Hematopoietic multipotent progenitor cell treated with erythropoietin and hydrocortisone succinate and interleukin-3 and kit ligand, for 17 days (in vitro differentiated cells): ENCODE measurements at regions not wholly inside any gene's neighbourhood (a gene's known extent, or its start where the extent isn't known, plus 50 kb on each side); places are given as distances from the start of the nearest gene placed in this dataset.
"Not testable (repeated sequence)": the region's sequence is repeated elsewhere in the genome, so short reads cannot be mapped to it uniquely, and the experiment has no call there.

Source experiments
- DNase-seq: peaks from one replicate; pipeline ENCODE4 v3.0.0-alpha.2; 2015; ENCODE audit warnings: low spot score

GRCh38 chr1:14396100-14396499, 202.4 kb upstream of the KAZN start:
- DNase-seq = no peak

GRCh38 chr1:14403961-14404645, 194.4 kb upstream of the KAZN start:
- no peak for DNase-seq

GRCh38 chr1:14404862-14405301, 193.6 kb upstream of the KAZN start:
- DNase-seq = no peak

GRCh38 chr1:14412235-14412634, 186.2 kb upstream of the KAZN start:
- no peak for DNase-seq

- no peak for DNase-seq
Measured at GRCh38 chr1:14413819-14414490, 184.5 kb upstream of the KAZN start.

- no peak for DNase-seq
Measured at GRCh38 chr1:14415396-14415795, 183.1 kb upstream of the KAZN start.

GRCh38 chr1:14419778-14420218, 178.7 kb upstream of the KAZN start:
- DNase-seq = not testable (repeated sequence)

- DNase-seq = no peak
Measured at GRCh38 chr1:14420686-14421085, 177.8 kb upstream of the KAZN start.

GRCh38 chr1:14421295-14421976, 177.0 kb upstream of the KAZN start:
- no peak for DNase-seq

GRCh38 chr1:14421977-14422609, 176.4 kb upstream of the KAZN start:
- DNase-seq = no peak

- DNase-seq = no peak
Measured at GRCh38 chr1:14424325-14425002, 174.0 kb upstream of the KAZN start.

GRCh38 chr1:14426854-14427253, 171.6 kb upstream of the KAZN start:
- no peak for DNase-seq

- no peak for DNase-seq
Measured at GRCh38 chr1:14429577-14429976, 168.9 kb upstream of the KAZN start.

GRCh38 chr1:14432728-14433127, 165.8 kb upstream of the KAZN start:
- DNase-seq = not testable (repeated sequence)

- DNase-seq = no peak
Measured at GRCh38 chr1:14435368-14436023, 163.0 kb upstream of the KAZN start.

GRCh38 chr1:14437417-14437918, 161.0 kb upstream of the KAZN start:
- no peak for DNase-seq

GRCh38 chr1:14438127-14438769, 160.2 kb upstream of the KAZN start:
- no peak for DNase-seq

- no peak for DNase-seq
Measured at GRCh38 chr1:14439015-14439414, 159.5 kb upstream of the KAZN start.

GRCh38 chr1:14440166-14440565, 158.3 kb upstream of the KAZN start:
- DNase-seq = no peak

GRCh38 chr1:14440731-14441130, 157.8 kb upstream of the KAZN start:
- no peak for DNase-seq

- DNase-seq = no peak
Measured at GRCh38 chr1:14441302-14441741, 157.2 kb upstream of the KAZN start.
